ENCODE measurements at regions not wholly inside any gene's neighbourhood (a gene's known extent, or its start where the extent isn't known, plus 50 kb on each side); places are given as distances from the start of the nearest gene placed in this dataset.

DNA sequence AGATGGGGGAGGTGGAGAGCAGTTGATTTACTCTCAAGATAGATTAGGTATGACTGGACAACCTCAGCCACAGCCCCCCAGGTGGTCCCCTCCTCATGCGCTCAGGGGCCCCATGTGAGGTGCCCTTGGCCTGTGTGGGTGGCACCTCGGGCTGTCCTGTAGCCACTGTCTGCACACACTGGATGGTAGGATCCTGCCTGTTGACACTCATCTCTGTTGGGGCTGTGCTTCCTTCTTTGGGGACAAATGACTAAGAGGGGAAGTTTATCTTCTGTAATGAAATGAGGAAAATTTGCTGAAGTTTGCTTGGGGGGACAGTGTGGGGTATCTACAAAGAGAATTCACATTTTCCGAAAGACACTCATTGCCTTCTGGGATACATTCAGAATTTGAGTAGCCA lies 53.6 kb upstream of the ANTXRL start:
- TF ChIP-seq CTCF (IDR thresholded peaks at IDR 0.05; ENCODE audit: low read depth, low read length): no peak
- no peak overlapping the region for H3K4me3 ChIP-seq (ENCODE audit: low read depth, low read length)

DNA sequence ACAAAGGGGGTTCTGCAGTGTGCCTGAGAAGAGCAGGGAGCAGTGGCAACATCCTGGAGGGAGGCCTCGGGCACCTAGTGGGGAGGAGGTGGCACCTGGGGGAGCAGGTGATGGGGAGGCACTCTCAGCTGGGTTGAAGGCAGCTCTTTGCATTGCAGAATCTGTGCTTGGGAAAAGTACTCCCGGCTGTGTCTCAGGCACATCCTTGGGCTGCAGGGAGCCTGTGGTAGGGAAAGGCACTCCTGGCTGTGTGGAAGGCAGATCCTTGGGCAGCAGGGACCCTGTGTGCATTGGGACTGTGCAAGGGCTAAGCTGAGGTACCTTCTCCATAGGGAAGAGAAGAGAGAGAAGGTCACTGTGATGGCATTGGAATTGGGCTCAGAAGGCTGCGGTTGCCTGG lies 52.8 kb upstream of the ANTXRL start:
- TF ChIP-seq CTCF (IDR thresholded peaks at IDR 0.05; ENCODE audit: low read depth, low read length): no peak
- H3K4me3 ChIP-seq (ENCODE audit: low read depth, low read length): no peak overlapping the region

DNA sequence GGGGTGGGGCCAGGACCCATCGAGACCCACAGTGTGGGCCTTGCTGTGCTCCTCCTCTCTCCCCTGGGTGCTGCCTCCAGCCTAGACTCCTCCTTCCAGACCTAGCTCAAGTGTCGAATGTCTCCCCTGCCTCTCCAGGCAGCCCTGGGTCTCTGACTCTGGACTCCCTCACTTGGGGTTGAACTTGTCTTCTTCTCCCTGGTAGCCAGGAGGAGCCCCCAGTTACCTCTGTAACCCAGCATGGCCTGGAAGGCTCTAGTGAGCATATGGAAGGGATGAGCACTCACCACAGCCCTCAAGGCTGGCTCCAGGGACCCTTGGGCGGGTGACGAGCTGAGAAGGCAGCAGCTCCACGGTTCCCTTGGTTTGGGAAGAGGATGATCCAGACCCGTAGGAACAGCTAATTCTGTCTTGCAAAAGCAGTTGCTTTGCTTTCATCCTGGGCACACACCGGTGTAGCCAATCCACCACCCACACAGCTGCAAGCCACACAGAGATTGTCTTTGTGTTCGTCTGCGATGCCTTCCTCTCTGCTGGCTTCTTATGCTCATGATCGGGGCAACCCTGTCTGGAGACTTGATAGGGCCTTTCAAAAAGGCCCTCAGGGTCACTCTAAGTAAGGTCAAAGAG lies 52.3 kb upstream of the ANTXRL start:
- TF ChIP-seq CTCF (IDR thresholded peaks at IDR 0.05; ENCODE audit: low read depth, low read length): no peak
- H3K4me3 ChIP-seq (ENCODE audit: low read depth, low read length): no peak overlapping the region

DNA sequence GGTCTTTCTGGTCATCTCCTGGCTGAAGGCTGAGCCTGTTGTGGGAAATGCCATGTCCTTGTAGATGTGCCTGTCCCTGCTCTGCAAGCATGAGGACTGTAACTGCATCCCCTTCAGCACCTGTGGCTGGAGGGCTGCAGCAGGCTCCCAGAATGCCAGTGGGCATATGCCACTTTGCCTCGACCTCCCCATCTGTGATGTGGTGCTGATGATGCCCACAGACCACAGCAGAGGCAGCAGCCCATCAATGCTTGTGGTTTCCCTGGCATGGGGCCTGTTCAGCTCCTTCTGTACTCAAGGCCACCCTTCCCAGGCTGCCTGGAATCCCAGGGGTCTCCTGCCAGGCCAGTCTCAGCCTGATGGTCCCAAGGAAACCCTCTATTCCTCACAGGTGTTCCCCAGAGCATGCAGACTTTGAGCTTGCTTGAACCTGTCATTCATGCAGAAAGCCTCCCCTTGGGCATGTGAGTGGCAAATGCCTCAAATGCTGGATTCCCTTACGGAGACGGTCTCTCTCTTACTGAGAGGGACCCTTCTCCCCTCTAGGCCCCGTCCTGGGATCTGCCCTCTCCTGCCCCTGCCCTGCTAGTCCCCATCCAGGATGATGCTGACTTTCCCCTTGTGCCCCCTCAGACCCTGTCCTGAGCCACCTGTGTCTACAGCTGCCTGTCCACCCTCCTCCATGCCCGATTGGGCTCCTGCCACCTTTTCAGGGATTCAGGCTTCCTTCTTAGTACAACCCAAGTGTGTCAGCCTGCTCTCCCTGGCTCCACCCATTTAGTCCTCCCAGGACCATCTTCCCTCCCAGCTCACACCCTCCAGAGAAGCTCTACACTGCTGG lies 50.9 kb upstream of the ANTXRL start:
- TF ChIP-seq CTCF (IDR thresholded peaks at IDR 0.05; ENCODE audit: low read depth, low read length): no peak

DNA sequence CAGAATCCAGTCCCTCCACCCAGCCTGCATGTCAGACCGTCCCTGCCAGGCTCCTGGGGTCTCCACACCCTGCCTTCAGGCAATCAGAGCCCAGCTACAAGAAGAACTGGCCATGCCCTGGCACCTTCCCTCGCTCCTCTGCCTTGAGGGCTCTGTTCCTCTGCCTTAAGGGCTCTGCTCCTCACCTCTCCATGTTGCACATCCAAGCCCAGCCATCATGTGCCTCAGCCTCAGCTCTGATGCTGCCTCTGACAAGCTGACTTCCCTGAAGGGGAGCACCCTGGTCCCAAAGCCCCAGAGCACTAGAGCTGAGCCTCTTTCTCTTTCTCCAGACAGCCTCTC lies 50.3 kb upstream of the ANTXRL start:
- TF ChIP-seq CTCF (IDR thresholded peaks at IDR 0.05; ENCODE audit: low read depth, low read length): no peak
- no peak overlapping the region for H3K4me3 ChIP-seq (ENCODE audit: low read depth, low read length)

More for the DNA sequence above, 50.9 kb upstream of the ANTXRL start:
- no peak overlapping the region for H3K4me3 ChIP-seq (ENCODE audit: low read depth, low read length)

DNA sequence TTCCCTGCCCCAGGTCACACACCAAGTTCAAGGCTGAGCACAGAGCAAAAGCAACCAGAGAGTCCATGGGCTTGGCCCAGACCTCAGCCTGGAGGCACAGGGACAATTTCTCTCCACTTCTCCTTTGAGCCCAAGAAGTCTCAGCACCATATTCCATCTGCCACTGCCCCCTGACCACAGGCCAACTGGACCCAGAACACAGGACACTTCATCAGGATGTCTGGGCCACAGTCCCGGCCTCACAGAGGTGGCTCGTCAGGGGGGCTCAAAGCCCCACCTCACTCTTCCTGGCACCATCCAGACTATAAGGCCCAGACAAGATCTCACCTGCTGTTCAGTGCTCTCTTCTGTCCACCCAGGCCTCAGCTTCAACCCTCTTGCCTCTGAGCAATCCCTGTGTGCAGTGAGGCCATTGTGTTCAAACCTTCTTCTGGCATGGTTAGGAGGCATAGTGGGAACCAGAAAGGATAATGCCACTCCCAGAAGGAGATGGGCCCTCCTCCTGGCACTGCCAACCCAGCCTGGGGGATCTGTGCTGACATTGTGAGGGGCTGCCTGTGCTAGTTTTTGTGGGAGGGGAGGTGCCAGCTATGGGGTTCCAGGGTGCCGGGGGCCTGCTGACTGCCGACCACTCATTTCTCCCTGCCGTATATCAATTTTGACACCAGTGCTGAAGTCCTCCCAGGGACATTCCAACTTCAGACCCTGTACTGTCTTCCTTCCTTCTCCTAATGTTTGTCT lies 49.7 kb upstream of the ANTXRL start:
- H3K4me3 ChIP-seq (ENCODE audit: low read depth, low read length): no peak overlapping the region
- no peak for TF ChIP-seq CTCF (IDR thresholded peaks at IDR 0.05; ENCODE audit: low read depth, low read length)

Data from WI38 (cell line).